Common myeloid progenitor, CD34-positive (primary cell): ENCODE measurements at regions not wholly inside any gene's neighbourhood (a gene's known extent, or its start where the extent isn't known, plus 50 kb on each side); places are given as distances from the start of the nearest gene placed in this dataset.
"Not testable (repeated sequence)": the region's sequence is repeated elsewhere in the genome, so short reads cannot be mapped to it uniquely, and the experiment has no call there.

Experiments
- CTCF ChIA-PET: fragments of 350-600 bp; sonication (Branson Sonifier 250); formaldehyde crosslinking; loops from one replicate; lab custom pipeline; 2021; ENCODE audit warnings: antibody characterized with exemption; lab: Charles Lee
- POLR2A ChIA-PET: fragments of 350-600 bp; sonication (Branson Sonifier 250); formaldehyde crosslinking; loops from one replicate; lab custom pipeline; 2021; ENCODE audit warnings: antibody characterized with exemption; lab: Charles Lee
- DNase-seq, 3 donors: peaks; one replicate each; pipeline versions ENCODE4 v3.0.0 to v3.0.0-alpha.2; 2013
- H3K27ac ChIP-seq, 2 experiments: 1 replicate in 1 of 2; 2 replicates in 1 of 2; pipeline ENCODE4 v1.7.0; 2013; ENCODE audit warnings: inconsistent platforms in 2 of 2, low read length in 2 of 2, mild to moderate bottlenecking in 2 of 2, low read depth in 1 of 2, moderate library complexity in 1 of 2; ENCODE audit not compliant: severe bottlenecking in 2 of 2, insufficient read depth in 1 of 2, poor library complexity in 1 of 2
- H3K27me3 ChIP-seq, 5 experiments: replicated peaks in 2 of 5; 1 replicate in 3 of 5; 2 replicates in 2 of 5; pipeline versions ENCODE4 v1.6.1 to v1.7.0; 2013; ENCODE audit warnings: low read length in 4 of 5, mild to moderate bottlenecking in 2 of 5, moderate library complexity in 2 of 5, inconsistent platforms in 1 of 5; ENCODE audit not compliant: insufficient read depth in 5 of 5, control insufficient read depth in 4 of 5
- H3K36me3 ChIP-seq, 4 experiments: 1 replicate in 2 of 4; 2 replicates in 2 of 4; pipeline versions ENCODE4 v1.6.1 to v1.7.0; 2013; ENCODE audit warnings: low read length in 3 of 4, control low read depth in 1 of 4, mild to moderate bottlenecking in 1 of 4; ENCODE audit not compliant: control insufficient read depth in 4 of 4, insufficient read depth in 4 of 4
- H3K4me1 ChIP-seq, 4 experiments: 1 replicate in 3 of 4; 2 replicates in 1 of 4; pipeline versions ENCODE4 v1.6.1 to v1.7.1; 2013; ENCODE audit warnings: low read length in 3 of 4, mild to moderate bottlenecking in 3 of 4, control low read depth in 1 of 4, inconsistent platforms in 1 of 4, moderate library complexity in 1 of 4; ENCODE audit not compliant: control insufficient read depth in 4 of 4, insufficient read depth in 4 of 4; ENCODE audit errors: control extremely low read depth in 1 of 4
- H3K4me3 ChIP-seq, 7 experiments: 1 replicate in 4 of 7; 2 replicates in 3 of 7; pipeline versions ENCODE4 v1.5.1 to v1.7.0; 2013; ENCODE audit warnings: mild to moderate bottlenecking in 7 of 7, low read length in 6 of 7, moderate library complexity in 6 of 7, inconsistent platforms in 2 of 7, low read depth in 2 of 7, control low read depth in 1 of 7; ENCODE audit not compliant: insufficient read depth in 4 of 7, control insufficient read depth in 1 of 7; ENCODE audit errors: extremely low read depth in 1 of 7
- H3K9me3 ChIP-seq, 5 experiments: 1 replicate in 4 of 5; 2 replicates in 1 of 5; pipeline versions ENCODE4 v1.6.1 to v1.7.1; 2013; ENCODE audit warnings: low read length in 4 of 5, mild to moderate bottlenecking in 2 of 5, inconsistent platforms in 1 of 5, low read depth in 1 of 5, moderate library complexity in 1 of 5; ENCODE audit not compliant: control insufficient read depth in 4 of 5, insufficient read depth in 2 of 5; ENCODE audit errors: control extremely low read depth in 1 of 5
- WGBS: methylation state at CpG from one replicate; pipeline ENCODE4 v1.1.5; 2013; ENCODE audit not compliant: insufficient coverage; 5-methylcytosine and 5-hydroxymethylcytosine counted together

DNA sequence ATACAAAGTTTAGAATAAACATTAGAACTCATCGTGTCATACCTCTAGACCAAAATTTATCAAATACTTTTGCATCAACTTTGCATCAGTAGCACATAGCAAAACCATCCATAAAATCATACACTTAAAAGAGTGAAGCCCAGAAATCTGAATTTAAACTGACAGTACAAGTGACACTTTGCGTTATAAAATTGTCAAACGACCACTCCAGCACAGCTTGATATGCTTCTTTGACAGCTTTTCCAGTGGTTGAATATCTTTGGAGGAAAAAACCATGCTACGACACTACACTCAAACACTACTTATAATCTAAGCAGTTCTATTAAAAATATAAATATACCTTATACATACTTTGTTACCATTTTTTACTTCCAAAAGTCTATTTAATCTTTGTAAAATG, 1644.4 kb downstream of the STIM2 start:
- Histone ChIP-seq H3K27me3 (no peaks in the 10 kb centered on the region), H3K27ac (no peak overlapping the region), H3K9me3 (no peaks in the 10 kb centered on the region), H3K4me1 (no peaks in the 10 kb centered on the region), H3K36me3 (no peaks in the 10 kb centered on the region), H3K4me3 (no peak overlapping the region)
- ChIA-PET CTCF (no interaction called here), POLR2A (no interaction called here)
- no peak for DNase-seq
- WGBS = 94% methylated on average over 3 of the region's 4 CpGs

DNA sequence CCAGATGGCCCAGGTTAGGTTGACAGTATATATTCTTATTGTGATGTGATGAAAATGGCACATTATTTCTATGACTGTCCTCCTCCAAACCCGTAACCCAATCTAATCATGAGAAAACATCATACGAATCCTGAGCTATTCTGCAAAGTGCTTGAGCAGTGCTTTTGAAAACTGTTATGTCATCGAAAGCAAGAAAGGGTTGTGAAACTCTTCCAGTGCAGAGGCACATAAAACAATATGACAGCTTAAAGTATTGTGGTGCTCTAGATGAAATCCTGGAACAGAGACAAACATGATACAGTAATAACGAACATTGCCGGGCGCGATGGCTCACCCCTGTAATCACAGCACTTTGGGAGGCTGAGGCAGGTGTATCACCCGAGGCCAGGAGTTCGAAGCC, 1648.0 kb downstream of the STIM2 start:
- peaks cover 0 to 1% (median 0%) of the 10 kb centered on the region in 5 experiments for H3K9me3 ChIP-seq
- no peaks in the 10 kb centered on the region for H3K4me1 ChIP-seq
- no peak overlapping the region for H3K4me3 ChIP-seq
- H3K27me3 ChIP-seq = no peaks in the 10 kb centered on the region
- POLR2A ChIA-PET = no interaction called here
- WGBS = 92% methylated on average over 8 of the region's 9 CpGs
- no peak overlapping the region for H3K27ac ChIP-seq
- CTCF ChIA-PET = no interaction called here
- DNase-seq = no peak
- H3K36me3 ChIP-seq = no peaks in the 10 kb centered on the region

DNA sequence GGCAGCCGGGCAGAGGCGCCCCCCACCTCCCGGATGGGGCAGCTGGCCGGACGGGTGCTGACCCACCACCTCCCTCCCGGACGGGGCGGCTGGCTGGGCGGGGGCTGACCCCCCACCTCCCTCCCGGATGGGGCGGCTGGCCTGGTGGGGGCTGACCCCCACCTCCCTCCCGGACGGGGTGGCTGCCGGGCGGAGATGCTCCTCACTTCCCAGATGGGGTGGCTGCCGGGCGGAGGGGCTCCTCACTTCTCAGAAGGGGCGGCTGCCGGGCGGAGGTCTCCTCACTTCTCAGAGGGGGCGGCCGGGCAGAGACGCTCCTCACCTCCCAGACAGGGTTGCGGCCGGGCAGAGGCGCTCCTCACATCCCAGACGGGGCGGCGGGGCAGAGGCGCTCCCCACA, 1654.1 kb downstream of the STIM2 start:
- H3K4me3 ChIP-seq, H3K36me3 ChIP-seq, CTCF ChIA-PET, H3K4me1 ChIP-seq, H3K27ac ChIP-seq, H3K9me3 ChIP-seq, POLR2A ChIA-PET, H3K27me3 ChIP-seq, DNase-seq: not testable (repeated sequence)
- WGBS = 87% methylated on average over 6 of the region's 30 CpGs

DNA sequence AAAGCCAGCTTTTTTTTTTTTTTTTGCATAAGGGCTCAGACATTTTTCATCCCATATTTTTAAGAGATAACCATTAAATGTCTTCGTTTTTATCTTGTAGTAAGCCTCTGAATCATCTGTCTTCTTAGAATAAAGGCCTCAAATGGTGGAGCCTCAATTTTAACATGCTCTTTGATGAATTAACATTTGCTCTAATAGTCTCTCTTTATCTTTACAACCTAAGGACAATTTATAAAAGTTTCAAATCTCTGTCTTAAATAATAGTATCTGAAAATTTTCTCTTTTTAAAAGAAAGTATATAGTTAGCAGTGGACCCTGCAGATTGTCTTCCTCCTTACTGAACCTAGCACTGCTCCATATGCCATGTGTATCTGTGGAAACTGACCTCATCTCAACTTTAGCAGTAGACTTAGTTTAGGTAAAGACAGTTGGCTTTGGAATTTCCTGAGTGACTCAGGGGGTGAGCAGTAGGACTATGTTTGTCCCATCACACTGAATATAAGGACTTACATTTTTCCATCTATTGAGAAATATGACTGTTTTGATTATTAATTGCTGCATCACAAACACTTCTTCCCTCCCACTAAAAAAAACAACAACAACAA, 1658.0 kb downstream of the STIM2 start:
- DNase-seq = no peak
- POLR2A ChIA-PET = no interaction called here
- Histone ChIP-seq H3K27me3 (no peaks in the 10 kb centered on the region), H3K4me3 (no peak overlapping the region), H3K27ac (no peak overlapping the region), H3K36me3 (no peaks in the 10 kb centered on the region), H3K4me1 (no peaks in the 10 kb centered on the region), H3K9me3 (no peaks in the 10 kb centered on the region)
- 80% methylated on average over 1 of the region's 1 CpG for WGBS
- CTCF ChIA-PET = no interaction called here

DNA sequence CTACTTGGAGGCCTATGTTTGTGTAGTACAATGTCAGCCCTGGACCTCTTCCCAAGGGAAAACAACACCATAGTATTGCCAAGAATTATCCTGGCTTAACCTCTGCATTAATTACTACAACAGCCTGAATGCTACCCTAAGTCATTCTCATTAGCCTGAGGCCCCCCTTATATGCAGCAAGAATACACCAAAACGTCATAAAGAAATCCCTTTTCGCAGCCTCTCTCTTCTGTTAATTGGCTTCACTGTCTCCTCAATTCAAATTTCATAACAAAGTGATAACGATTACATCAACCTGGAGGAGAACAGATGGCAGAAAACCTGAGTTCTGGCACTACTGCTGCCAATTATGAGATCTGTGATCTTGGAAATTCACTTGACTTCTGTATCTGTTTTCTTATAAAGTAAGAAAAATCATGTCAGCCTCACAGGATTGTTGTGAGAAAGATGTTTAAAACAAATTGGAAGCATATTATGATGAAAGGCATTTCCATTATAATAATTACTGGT, 1663.1 kb downstream of the STIM2 start:
- 95% methylated on average over 2 of the region's 3 CpGs for WGBS
- H3K36me3 ChIP-seq = no peaks in the 10 kb centered on the region
- POLR2A ChIA-PET = no interaction called here
- no peaks in the 10 kb centered on the region for H3K27me3 ChIP-seq
- CTCF ChIA-PET = no interaction called here
- H3K4me1 ChIP-seq = no peaks in the 10 kb centered on the region
- peaks cover 0 to 1% (median 0%) of the 10 kb centered on the region in 5 experiments for H3K9me3 ChIP-seq
- no peak for DNase-seq
- no peak overlapping the region for H3K4me3 ChIP-seq
- no peak overlapping the region for H3K27ac ChIP-seq

DNA sequence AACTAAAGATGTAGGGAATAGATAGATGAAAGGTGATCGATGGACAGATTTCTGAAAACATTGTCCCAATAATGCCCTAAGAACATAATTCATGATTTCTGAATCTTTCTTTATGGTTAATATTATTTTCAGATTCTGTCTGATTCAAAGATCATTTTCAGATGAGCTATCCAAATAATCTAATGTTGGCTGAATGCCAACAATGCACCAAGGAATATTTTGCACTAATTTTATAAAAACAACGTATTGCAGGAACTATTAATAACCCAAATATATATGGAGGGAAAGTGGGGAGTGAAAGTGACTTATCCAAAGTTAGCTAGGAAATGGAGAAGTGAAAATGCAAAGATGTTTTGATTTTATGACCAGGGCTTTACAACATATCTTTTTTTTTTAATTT, 1675.5 kb downstream of the STIM2 start:
- no peaks in the 10 kb centered on the region for H3K4me1 ChIP-seq
- ChIA-PET POLR2A (no interaction called here), CTCF (no interaction called here)
- no CpG with 5 or more reads among the region's 2 CpGs for WGBS
- H3K36me3 ChIP-seq = no peaks in the 10 kb centered on the region
- DNase-seq = no peak
- no peak overlapping the region for H3K27ac ChIP-seq
- no peaks in the 10 kb centered on the region for H3K27me3 ChIP-seq
- no peaks in the 10 kb centered on the region for H3K9me3 ChIP-seq
- H3K4me3 ChIP-seq = no peak overlapping the region

DNA sequence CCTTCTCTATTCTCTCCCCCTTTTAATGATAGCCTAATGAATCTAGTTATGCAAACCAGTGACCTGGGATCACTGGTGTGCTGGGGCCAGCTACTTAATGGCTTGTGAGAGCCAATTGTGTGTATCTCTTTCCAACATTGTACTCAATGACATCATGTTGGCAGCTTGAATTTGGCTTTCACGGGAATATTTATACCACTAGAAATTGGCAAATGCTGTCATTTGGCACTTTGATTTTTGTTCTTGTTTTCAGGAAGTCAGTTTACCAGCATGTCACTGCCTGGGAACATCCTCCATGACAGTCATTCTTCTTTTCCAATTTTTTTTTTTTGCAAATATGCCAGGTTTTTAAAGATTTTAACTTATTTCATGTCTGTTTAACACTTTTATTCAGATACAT, 1685.3 kb downstream of the STIM2 start:
- Histone ChIP-seq H3K36me3 (no peaks in the 10 kb centered on the region), H3K4me1 (no peaks in the 10 kb centered on the region), H3K4me3 (no peak overlapping the region), H3K9me3 (no peaks in the 10 kb centered on the region), H3K27me3 (no peaks in the 10 kb centered on the region), H3K27ac (no peak overlapping the region)
- POLR2A ChIA-PET = no interaction called here
- WGBS = 91% methylated on average over 1 of the region's 1 CpG
- CTCF ChIA-PET = no interaction called here
- no peak for DNase-seq
